ENCODE measurements at regions not wholly inside any gene's neighbourhood (a gene's known extent, or its start where the extent isn't known, plus 50 kb on each side); places are given as distances from the start of the nearest gene placed in this dataset.

DNA sequence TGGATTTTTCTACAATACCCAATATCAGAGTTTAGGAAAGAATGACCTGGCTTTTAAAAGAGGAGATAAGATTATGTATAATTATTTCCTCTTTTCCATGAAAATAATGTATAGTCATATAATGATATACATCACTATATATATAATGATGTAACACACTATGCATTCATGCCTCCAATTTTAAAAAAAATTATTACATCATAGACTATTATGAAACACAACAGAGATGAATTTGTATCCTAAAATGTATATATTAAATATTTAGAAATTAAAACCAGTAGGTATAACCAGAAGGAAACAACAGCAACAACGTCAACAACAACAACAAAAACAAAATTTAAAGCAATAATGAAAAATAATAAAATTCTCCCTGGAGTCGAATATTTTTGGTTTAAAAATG lies 1856.5 kb upstream of the CDH6 start:
- TF ChIP-seq POLR2A (IDR thresholded peaks at IDR 0.05) (no peak), EP300 (IDR thresholded peaks at IDR 0.05) (no peak)
- TF ChIP-seq, protein P1, sequence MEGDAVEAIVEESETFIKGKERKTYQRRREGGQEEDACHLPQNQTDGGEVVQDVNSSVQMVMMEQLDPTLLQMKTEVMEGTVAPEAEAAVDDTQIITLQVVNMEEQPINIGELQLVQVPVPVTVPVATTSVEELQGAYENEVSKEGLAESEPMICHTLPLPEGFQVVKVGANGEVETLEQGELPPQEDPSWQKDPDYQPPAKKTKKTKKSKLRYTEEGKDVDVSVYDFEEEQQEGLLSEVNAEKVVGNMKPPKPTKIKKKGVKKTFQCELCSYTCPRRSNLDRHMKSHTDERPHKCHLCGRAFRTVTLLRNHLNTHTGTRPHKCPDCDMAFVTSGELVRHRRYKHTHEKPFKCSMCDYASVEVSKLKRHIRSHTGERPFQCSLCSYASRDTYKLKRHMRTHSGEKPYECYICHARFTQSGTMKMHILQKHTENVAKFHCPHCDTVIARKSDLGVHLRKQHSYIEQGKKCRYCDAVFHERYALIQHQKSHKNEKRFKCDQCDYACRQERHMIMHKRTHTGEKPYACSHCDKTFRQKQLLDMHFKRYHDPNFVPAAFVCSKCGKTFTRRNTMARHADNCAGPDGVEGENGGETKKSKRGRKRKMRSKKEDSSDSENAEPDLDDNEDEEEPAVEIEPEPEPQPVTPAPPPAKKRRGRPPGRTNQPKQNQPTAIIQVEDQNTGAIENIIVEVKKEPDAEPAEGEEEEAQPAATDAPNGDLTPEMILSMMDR (IDR thresholded peaks at IDR 0.05) = no peak

Data from ovary (tissue), 3 donors.